HG03039 (cell line): ENCODE measurements at regions not wholly inside any gene's neighbourhood (a gene's known extent, or its start where the extent isn't known, plus 50 kb on each side); places are given as distances from the start of the nearest gene placed in this dataset.
"Not testable (repeated sequence)": the region's sequence is repeated elsewhere in the genome, so short reads cannot be mapped to it uniquely, and the experiment has no call there.

ENCODE experiments used
- ATAC-seq: cut with Tn5 transposase; IDR thresholded peaks from one replicate; pipeline ENCODE4 v1.9.1; 2021; ENCODE audit warnings: mild to moderate bottlenecking, moderate library complexity; ENCODE audit not compliant: unreplicated experiment

GRCh38 chr6:113068570-113068969 is 721.4 kb downstream of the RFPL4B start:
- ATAC-seq, result no peak

DNA sequence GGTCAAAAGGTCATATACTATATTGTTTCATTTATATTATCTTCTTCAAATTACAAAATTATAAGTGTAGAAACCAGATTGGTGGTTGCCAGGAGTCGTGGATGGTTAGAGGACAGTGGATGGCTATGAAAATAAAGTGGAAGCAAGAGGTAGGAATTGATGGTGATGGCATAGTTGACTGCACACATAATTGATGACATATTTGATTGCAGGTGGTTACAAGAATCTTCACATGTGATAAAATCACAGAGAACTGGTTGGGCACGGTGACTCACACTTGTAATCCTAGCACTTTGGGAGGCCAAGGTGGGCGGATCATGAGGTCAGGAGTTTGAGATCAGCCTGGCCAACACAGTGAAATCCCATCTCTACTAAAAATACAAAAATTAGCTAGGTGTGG is 723.6 kb downstream of the RFPL4B start:
- not testable (repeated sequence) for ATAC-seq

- ATAC-seq, result no peak
Observed at GRCh38 chr6:113073611-113074191, 726.6 kb downstream of the RFPL4B start.

DNA sequence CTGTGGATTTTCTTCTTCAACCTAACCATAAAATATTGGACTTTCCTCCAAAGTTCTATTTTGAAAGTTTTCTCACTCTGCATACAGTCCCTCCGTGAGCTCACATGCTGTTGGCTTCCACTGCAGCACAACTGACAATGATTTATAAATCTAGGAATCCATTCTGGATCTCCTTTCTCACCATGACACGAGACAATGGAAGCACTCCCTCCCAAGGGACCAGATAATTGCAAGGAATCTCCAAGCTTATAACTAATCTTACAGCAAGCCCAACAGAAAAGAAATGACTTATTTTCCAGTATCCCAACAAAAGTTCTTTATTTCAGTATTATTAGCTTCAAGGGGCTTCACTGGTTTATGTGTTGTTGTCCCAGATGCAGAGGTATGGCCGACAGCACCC is 729.0 kb downstream of the RFPL4B start:
- no peak for ATAC-seq

- no peak for ATAC-seq
Observed at GRCh38 chr6:113076816-113077215, 729.7 kb downstream of the RFPL4B start.

GRCh38 chr6:113077794-113078193 is 730.7 kb downstream of the RFPL4B start:
- no peak for ATAC-seq

- no peak for ATAC-seq
Observed at GRCh38 chr6:113078791-113079190, 731.7 kb downstream of the RFPL4B start.

GRCh38 chr6:113082745-113083144 is 735.6 kb downstream of the RFPL4B start:
- no peak for ATAC-seq

DNA sequence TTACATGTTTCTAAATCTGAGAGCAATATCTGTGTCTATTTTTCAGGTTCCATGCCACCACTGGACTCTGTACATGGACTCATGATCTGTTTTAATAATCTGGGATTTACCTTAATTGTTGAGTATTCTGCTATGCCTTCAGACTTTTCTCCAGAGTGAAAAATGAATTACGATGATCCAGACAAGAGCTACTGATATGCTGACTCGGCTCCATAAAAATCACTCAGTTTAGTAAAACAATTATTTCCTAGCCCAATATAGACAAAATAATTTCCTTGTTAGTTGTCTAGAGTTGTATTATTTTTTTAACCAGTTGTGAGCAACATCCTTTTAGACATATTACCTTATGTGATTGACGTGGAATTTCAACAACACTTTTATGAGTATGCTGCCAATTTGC is 736.8 kb downstream of the RFPL4B start:
- no peak for ATAC-seq

GRCh38 chr6:113089056-113089455 is 741.9 kb downstream of the RFPL4B start:
- ATAC-seq, result no peak

- ATAC-seq, result no peak
Observed at GRCh38 chr6:113092795-113093194, 745.7 kb downstream of the RFPL4B start.

- ATAC-seq, result no peak
Observed at GRCh38 chr6:113094779-113095178, 747.6 kb downstream of the RFPL4B start.

DNA sequence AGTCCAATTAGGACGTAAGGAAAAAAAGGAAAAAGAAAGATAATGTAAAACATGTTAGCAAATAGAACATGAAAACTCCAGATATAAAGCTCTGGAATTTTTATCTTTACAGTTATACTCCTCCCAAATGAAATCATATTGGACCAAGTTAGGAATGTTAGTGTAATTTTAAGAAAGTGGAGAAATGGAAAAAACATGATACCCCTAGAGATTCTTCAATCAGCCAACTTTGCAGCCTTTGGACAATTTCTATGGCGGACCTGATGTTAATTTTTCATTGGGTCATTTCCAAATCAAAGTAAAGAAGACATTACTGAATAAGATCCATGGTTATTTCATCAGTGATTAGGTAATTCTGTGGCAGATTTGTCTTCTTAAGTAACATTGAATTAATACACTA is 748.7 kb downstream of the RFPL4B start:
- no peak for ATAC-seq

GRCh38 chr6:113102761-113103160 is 754.4 kb upstream of the MARCKS start:
- ATAC-seq, result no peak

DNA sequence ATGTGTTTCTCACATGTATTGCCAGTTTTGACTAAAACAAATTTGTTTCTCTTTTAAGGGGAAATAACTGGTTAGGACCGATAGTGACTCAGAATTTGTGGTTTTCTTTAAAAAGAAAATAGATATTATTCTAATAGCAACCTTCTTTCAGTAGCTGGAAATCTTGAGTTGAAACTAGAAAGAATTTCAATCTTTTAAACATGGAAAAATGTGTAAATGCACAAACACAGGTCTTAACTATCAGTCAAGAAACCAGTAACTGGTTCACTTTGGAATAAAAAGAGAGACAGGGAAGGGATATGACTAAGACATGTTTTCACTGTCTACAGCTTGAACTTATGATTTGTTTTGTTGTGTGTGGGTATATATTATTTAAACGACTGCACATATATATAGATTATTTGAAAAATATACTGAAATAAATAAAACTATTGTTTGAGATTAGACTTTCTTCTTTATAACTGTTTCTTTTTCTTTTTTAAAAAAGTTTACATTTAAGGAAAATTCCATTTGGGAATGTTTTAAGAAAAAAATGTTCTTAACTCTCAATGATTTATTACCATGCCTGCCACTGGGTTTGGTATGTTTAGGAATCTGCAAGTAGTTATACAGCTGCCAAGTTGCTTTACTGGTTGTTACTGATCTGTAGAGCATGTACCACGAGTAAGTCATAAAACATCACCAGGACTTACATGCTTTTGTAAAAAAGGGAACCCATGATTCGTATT is 753.3 kb upstream of the MARCKS start:
- ATAC-seq, result no peak

- no peak for ATAC-seq
Observed at GRCh38 chr6:113104541-113104940, 752.6 kb upstream of the MARCKS start.

- ATAC-seq, result no peak
Observed at GRCh38 chr6:113104951-113105350, 752.2 kb upstream of the MARCKS start.

DNA sequence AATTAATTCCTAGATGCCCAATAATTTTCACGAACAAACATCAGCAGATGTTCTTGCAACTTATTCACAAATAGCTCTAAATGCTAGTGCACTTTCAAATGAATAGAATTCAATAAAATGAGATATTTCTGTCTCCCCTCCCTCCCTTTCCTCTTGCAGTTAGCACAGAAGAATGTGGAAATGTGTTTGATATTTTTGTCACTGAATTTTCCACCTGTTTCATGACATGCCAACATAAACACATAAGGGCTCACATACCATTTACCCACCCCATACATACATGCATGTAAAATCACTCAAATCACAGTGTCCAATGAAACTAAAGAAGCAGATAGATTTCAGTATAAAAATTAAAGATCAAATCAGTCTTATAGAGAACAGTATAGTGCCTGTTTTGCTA is 746.9 kb upstream of the MARCKS start:
- ATAC-seq, result no peak

DNA sequence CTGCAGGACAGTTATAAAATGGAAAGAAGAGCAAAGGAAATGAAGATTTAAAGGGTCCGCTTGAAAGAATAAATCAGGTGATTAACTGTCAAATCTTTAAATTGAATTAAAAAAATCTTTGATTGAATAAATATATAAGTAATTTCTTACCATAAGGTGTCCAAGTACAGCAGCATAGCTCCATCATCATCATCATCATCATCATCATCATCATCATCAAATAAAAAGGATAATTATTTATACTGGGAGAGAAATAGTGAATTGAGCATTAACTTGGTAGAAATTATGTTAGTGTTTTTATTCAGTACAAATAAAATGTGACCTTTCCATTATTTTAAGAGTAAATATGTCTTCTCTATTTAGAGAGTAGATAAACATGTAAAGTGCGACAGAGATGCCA is 745.6 kb upstream of the MARCKS start:
- no peak for ATAC-seq

GRCh38 chr6:113112086-113112485 is 745.1 kb upstream of the MARCKS start:
- no peak for ATAC-seq

DNA sequence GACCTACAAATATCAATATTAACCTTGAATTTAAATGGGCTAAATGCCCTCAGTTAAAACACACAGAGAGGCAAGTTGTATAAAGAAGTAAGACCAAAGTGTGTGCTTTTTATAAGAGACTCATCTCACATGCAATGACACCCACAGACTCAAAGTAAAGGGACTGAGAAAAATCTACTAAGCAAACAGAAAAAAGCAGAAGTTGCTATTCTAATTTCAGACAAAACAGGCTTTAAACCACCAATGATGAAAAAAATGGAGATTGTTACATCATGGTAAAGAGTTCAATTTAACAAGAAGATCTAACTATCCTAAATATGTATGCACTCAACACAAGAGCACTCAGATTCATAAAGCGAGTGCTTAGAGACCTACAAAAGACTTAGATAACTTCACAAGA is 741.9 kb upstream of the MARCKS start:
- ATAC-seq, result no peak

GRCh38 chr6:113120224-113120581 is 736.9 kb upstream of the MARCKS start:
- no peak for ATAC-seq
